Stimulated activated naive CD4-positive, alpha-beta T cell treated with Interleukin-2 at 50 U/mL for 16 hours (primary cell): ENCODE measurements at regions not wholly inside any gene's neighbourhood (a gene's known extent, or its start where the extent isn't known, plus 50 kb on each side); places are given as distances from the start of the nearest gene placed in this dataset.
"Not testable (repeated sequence)": the region's sequence is repeated elsewhere in the genome, so short reads cannot be mapped to it uniquely, and the experiment has no call there.

Experiments used
- DNase-seq: peaks from one replicate; lab custom pipeline; 2025; lab: John Stamatoyannopoulos, UW

DNA sequence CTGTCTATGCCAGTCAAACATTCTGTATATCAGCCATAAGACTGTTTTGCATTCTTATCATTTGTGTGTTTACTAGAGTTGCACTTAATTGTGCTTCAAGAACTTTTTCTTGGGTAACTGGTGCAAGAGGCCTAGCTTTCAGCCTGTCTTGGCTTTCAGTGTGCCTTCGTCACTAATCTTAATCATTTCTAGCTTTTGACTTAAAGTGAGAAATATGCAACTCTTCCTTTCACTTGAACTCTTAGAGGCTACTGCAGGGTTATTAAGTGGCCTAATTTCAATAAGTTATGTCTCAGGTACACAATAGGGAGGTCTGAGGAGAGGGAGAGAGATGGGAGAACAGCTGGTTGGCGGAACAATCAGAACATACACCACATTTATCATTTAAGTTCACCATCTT is 62.1 kb upstream of the FAN1 start:
- DNase-seq = not testable (repeated sequence)

DNA sequence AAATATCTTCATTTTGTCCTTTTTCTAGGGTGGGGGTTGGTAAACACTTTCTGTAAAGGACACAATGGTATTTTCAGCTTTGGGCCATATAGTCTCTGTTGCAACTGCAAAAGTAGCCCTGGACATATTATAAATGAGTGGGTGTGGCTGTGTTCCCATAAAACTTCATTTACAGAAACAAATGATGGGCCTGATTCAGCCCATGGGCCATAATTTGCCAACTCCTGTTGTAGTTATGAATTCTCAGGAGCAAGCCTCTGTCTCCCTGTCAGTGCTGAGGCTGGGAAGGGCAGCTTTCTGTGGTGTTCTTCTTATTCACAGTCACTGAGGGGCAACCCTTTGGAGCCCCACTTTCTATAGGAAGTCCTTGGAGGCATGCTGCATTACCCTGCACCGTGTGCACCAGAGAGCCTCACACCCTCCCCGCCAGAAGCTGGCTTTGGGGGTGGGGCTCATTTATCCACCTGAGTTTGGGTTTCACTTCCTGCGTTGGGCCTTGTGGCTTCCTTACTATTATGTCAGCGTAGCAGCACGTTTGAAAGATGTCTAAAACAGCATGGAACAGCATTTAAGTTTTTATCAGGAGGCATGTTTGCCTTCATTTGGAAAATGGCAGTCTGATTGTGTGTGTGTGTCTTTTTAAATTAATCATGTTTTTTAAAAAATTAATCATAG is 60.8 kb upstream of the FAN1 start:
- DNase-seq = not testable (repeated sequence)

GRCh38 chr15:30845536-30845935 is 58.2 kb upstream of the FAN1 start:
- DNase-seq = not testable (repeated sequence)
